ENCODE measurements at regions not wholly inside any gene's neighbourhood (a gene's known extent, or its start where the extent isn't known, plus 50 kb on each side); places are given as distances from the start of the nearest gene placed in this dataset.

GRCh38 chr3:46092702-46093080 lies 65.4 kb upstream of the XCR1 start (continued):
- TF ChIP-seq NR0B1 (IDR thresholded peaks at IDR 0.05; ENCODE audit: partially characterized antibody), result no peak
- TF ChIP-seq NBN (IDR thresholded peaks at IDR 0.05; ENCODE audit: low read depth), result no peak
- TF ChIP-seq RBM25 (IDR thresholded peaks at IDR 0.05; ENCODE audit: low read depth, low read length, severe bottlenecking), result no peak

GRCh38 chr3:46091741-46092701 lies 64.7 kb upstream of the XCR1 start:
- no peaks in the 10 kb centered on the region; a peak in 1 of 5 replicates for H3K4me1 ChIP-seq (replicated peaks in 1 of 2; ENCODE audit: control insufficient read depth in 2 of 2, insufficient read depth in 2 of 2, low read length in 2 of 2)
- BruUV-seq (replicated peaks), result no TSS peak
- H3K79me2 ChIP-seq (ENCODE audit: control insufficient read depth, insufficient read depth, low read length), result no peaks in the 10 kb centered on the region
- in situ Hi-C loops (cut with MboI) (no loop called here), intact Hi-C loops (cut with micrococcal nuclease) (no loop called here)
- H4K20me1 ChIP-seq (replicated peaks; ENCODE audit: control insufficient read depth, insufficient read depth, low read length), result no peaks in the 10 kb centered on the region
- no peak overlapping the region for H3K4me3 ChIP-seq
- H2AFZ ChIP-seq (ENCODE audit: low read depth, low read length), result no peak overlapping the region
- H3K4me2 ChIP-seq (ENCODE audit: insufficient read depth, low read length), result no peak overlapping the region
- POLR2A ChIA-PET, result interaction anchor here (1.0 kb wide), 1 partner anchor 19 kb away, joined by 3 read pairs; no protein-coding TSS in a partner anchor
- no peak overlapping the region for H3K9ac ChIP-seq (ENCODE audit: insufficient read depth in 1 of 2, low read depth in 2 of 2, low read length in 2 of 2)
- DNase-seq (ENCODE audit: extremely low read depth in 1 of 4, low spot score in 3 of 4) (no peak), ATAC-seq (no peak), FAIRE-seq (no peak)
- no peaks in the 10 kb centered on the region for H3K9me1 ChIP-seq (ENCODE audit: control insufficient read depth, insufficient read depth, low read length)
- H3K27me3 ChIP-seq (ENCODE audit: control insufficient read depth in 2 of 2, insufficient read depth in 2 of 2, low read length in 2 of 2), result peaks cover 10 to 23% of the 10 kb centered on the region in 2 experiments; a peak in 4 of 5 replicates
- H3K9me3 ChIP-seq (replicated peaks; ENCODE audit: control insufficient read depth, insufficient read depth, low read depth, low read length), result no peaks in the 10 kb centered on the region
- H3K36me3 ChIP-seq (ENCODE audit: control insufficient read depth, insufficient read depth, low read length), result no peaks in the 10 kb centered on the region
- WGBS (ENCODE audit: insufficient coverage, low coverage, missing lambda C conversion rate), result 0% methylated on average over 4 of the region's 4 CpGs
- CTCF ChIA-PET (ENCODE audit: low intra/inter-chr PET ratio), result no interaction called here
- no peak overlapping the region for H3K27ac ChIP-seq (ENCODE audit: extremely low read depth, low read depth, low read length)
- TF ChIP-seq HSF4 (CRISPR knock-in tag; IDR thresholded peaks at IDR 0.05; ENCODE audit: borderline replicate concordance) (no peak), ZNF263 (CRISPR knock-in tag; IDR thresholded peaks at IDR 0.05; ENCODE audit: borderline replicate concordance) (no peak), CEBPB (tag; IDR thresholded peaks at IDR 0.05) (no peak), ZNF445 (CRISPR knock-in tag; IDR thresholded peaks at IDR 0.05; ENCODE audit: low read depth) (no peak), ASH1L (IDR thresholded peaks at IDR 0.05; ENCODE audit: borderline replicate concordance, low read depth, partially characterized antibody) (no peak), RAD51 (IDR thresholded peaks at IDR 0.05; ENCODE audit: borderline replicate concordance, low read depth) (no peak), RERE (CRISPR knock-in tag; IDR thresholded peaks at IDR 0.05; ENCODE audit: borderline replicate concordance) (no peak), PHB (CRISPR knock-in tag; IDR thresholded peaks at IDR 0.05) (no peak)
- TF ChIP-seq, protein P1, sequence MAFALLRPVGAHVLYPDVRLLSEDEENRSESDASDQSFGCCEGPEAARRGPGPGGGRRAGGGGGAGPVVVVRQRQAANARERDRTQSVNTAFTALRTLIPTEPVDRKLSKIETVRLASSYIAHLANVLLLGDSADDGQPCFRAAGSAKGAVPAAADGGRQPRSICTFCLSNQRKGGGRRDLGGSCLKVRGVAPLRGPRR (CRISPR knock-in tag; IDR thresholded peaks at IDR 0.05), result no peak
